ENCODE measurements at regions not wholly inside any gene's neighbourhood (a gene's known extent, or its start where the extent isn't known, plus 50 kb on each side); places are given as distances from the start of the nearest gene placed in this dataset.

- TF ChIP-seq CTCF (IDR thresholded peaks at IDR 0.05; ENCODE audit: borderline replicate concordance, extremely low read depth, low read length, poor library complexity, severe bottlenecking) (no peak), EZH2 (IDR thresholded peaks at IDR 0.05; ENCODE audit: borderline replicate concordance, low read depth, low read length, severe bottlenecking) (no peak)
Observed at GRCh38 chr10:29702273-29703164, 67.7 kb upstream of the SVIL start.

All from DND-41 (cell line).